ENCODE measurements at regions not wholly inside any gene's neighbourhood (a gene's known extent, or its start where the extent isn't known, plus 50 kb on each side); places are given as distances from the start of the nearest gene placed in this dataset.

DNA sequence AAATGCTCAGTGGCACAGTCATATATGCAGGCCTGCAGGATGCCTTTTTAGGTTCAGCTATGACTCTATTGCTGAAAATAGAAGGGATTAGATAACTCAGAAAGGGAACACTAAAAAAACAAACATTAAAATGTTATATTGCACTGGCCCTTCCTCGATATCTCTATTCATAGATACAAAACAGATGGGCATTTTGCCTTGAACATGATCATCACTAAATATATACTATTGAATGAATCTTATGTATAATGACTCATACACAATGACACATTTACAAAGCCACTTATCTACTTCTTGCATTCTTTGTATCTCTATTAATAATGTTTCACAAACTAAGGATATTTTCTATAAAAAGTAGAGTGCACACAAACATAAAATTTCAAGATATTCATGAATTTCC lies 2352.8 kb upstream of the RAG2 start:
- Histone ChIP-seq H2BK12ac (ENCODE audit: insufficient read length, low read depth, low read length) (no peak overlapping the region), H2BK5ac (ENCODE audit: insufficient read length, low read length) (no peak overlapping the region), H3K9me3 (ENCODE audit: control insufficient read depth, low read depth, low read length) (no peaks in the 10 kb centered on the region), H3K14ac (ENCODE audit: insufficient read depth, low read length) (no peak overlapping the region), H3K4ac (ENCODE audit: low read depth, low read length) (no peak overlapping the region), H2BK20ac (ENCODE audit: low read depth, low read length, poor library complexity, severe bottlenecking) (no peak overlapping the region), H3K4me1 (ENCODE audit: insufficient read depth, low read length) (no peaks in the 10 kb centered on the region), H3K79me2 (ENCODE audit: insufficient read depth, low read length) (no peaks in the 10 kb centered on the region), H3K56ac (ENCODE audit: insufficient read length, low read depth, low read length) (no peak overlapping the region), H4K5ac (ENCODE audit: insufficient read length, low read depth, low read length) (no peak overlapping the region), H3K23me2 (ENCODE audit: insufficient read length, low read depth, low read length, poor library complexity, severe bottlenecking) (no peaks in the 10 kb centered on the region), H3K18ac (ENCODE audit: insufficient read length, low read depth, low read length) (no peak overlapping the region), H4K20me1 (ENCODE audit: control insufficient read depth, insufficient read depth, insufficient read length) (no peaks in the 10 kb centered on the region), H3K79me1 (ENCODE audit: insufficient read depth, low read depth, low read length, poor library complexity, severe bottlenecking) (no peaks in the 10 kb centered on the region), H2BK15ac (ENCODE audit: low read depth, low read length) (no peak overlapping the region), H2BK120ac (ENCODE audit: low read depth, low read length, poor library complexity, severe bottlenecking) (no peak overlapping the region), H3T11ph (ENCODE audit: low read length) (no peak overlapping the region), H2AK5ac (ENCODE audit: insufficient read length, low read length) (no peak overlapping the region), H2AFZ (ENCODE audit: low read length) (no peak overlapping the region), H4K91ac (ENCODE audit: insufficient read length, low read depth, low read length) (no peak overlapping the region), H3K23ac (ENCODE audit: insufficient read length, low read depth, low read length) (no peak overlapping the region), H4K8ac (replicated peaks; ENCODE audit: insufficient read length, low read depth, low read length) (no peak overlapping the region), H3K4me2 (ENCODE audit: insufficient read depth, insufficient read length, low read length) (no peak overlapping the region), H3K27me3 (ENCODE audit: insufficient read depth, low read length) (no peaks in the 10 kb centered on the region), H3K27ac (ENCODE audit: insufficient read length, low read depth, low read length) (no peak overlapping the region), H3K9ac (ENCODE audit: extremely low read depth, insufficient read length, low read length) (no peak overlapping the region)
- Mint-ChIP-seq H3K27me3 (ENCODE audit: low read depth) (no peaks in the 10 kb centered on the region), H3K4me3 (no peak overlapping the region), H3K4me1 (no peaks in the 10 kb centered on the region), H3K36me3 (ENCODE audit: insufficient read depth in 1 of 3, low read depth in 3 of 3) (peaks cover 0 to 13% (median 0%) of the 10 kb centered on the region in 3 experiments; a peak in 3 of 7 replicates), H3K27ac (no peak overlapping the region), H3K9me3 (peaks cover 10 to 13% of the 10 kb centered on the region in 2 experiments; a peak in 4 of 5 replicates)
- no CpG with 5 or more reads among the region's 1 CpG for WGBS (ENCODE audit: extremely low coverage, insufficient read length, low lambda C conversion rate)
- no peak for DNase-seq
- TF ChIP-seq, protein P1, sequence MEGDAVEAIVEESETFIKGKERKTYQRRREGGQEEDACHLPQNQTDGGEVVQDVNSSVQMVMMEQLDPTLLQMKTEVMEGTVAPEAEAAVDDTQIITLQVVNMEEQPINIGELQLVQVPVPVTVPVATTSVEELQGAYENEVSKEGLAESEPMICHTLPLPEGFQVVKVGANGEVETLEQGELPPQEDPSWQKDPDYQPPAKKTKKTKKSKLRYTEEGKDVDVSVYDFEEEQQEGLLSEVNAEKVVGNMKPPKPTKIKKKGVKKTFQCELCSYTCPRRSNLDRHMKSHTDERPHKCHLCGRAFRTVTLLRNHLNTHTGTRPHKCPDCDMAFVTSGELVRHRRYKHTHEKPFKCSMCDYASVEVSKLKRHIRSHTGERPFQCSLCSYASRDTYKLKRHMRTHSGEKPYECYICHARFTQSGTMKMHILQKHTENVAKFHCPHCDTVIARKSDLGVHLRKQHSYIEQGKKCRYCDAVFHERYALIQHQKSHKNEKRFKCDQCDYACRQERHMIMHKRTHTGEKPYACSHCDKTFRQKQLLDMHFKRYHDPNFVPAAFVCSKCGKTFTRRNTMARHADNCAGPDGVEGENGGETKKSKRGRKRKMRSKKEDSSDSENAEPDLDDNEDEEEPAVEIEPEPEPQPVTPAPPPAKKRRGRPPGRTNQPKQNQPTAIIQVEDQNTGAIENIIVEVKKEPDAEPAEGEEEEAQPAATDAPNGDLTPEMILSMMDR (conservative IDR thresholded peaks at IDR 0.05), result no peak
